Breast epithelium (tissue), 4 donors: ENCODE measurements at regions not wholly inside any gene's neighbourhood (a gene's known extent, or its start where the extent isn't known, plus 50 kb on each side); places are given as distances from the start of the nearest gene placed in this dataset.

Experiments
- DNase-seq, 2 donors: peaks; one replicate each; pipeline ENCODE4 v3.0.0-alpha.2; 2019; ENCODE audit warnings: low spot score in 2 of 2
- H3K27ac ChIP-seq, 2 donors: fragments of 200-600 bp; sonication (generic) in 1 of 2; one replicate each; pipeline ENCODE4 v1.5.1; 2016 to 2019; ENCODE audit warnings: mild to moderate bottlenecking in 1 of 2
- H3K27me3 ChIP-seq, 2 donors: fragments of 200-600 bp; sonication (generic) in 1 of 2; one replicate each; pipeline versions ENCODE4 v1.5.1 to v1.6.0; 2017 to 2019; ENCODE audit warnings: control low read depth in 1 of 2, mild to moderate bottlenecking in 1 of 2
- H3K36me3 ChIP-seq: fragments of 200-600 bp; one replicate; pipeline ENCODE4 v1.5.1; 2019
- H3K4me1 ChIP-seq, 2 donors: fragments of 200-600 bp; sonication (generic); one replicate each; pipeline ENCODE4 v1.5.1; 2016 to 2019; ENCODE audit warnings: control low read depth in 1 of 2
- H3K4me3 ChIP-seq, 3 donors: fragments of 200-600 bp; sonication (generic); 1 replicate in 2 of 3; 2 replicates in 1 of 3; pipeline ENCODE4 v1.5.1; 2016 to 2019; ENCODE audit warnings: mild to moderate bottlenecking in 3 of 3, moderate library complexity in 2 of 3
- H3K9me3 ChIP-seq, 2 donors: fragments of 200-600 bp; sonication (generic) in 1 of 2; one replicate each; pipeline ENCODE4 v1.5.1; 2016 to 2019; ENCODE audit warnings: control low read depth in 1 of 2
- CTCF ChIP-seq, 3 donors: fragments of 450-650 bp; IDR thresholded peaks; one replicate each; pipeline ENCODE4 v1.5.1; 2016 to 2017; ENCODE audit warnings: antibody characterized with exemption in 3 of 3, mild to moderate bottlenecking in 3 of 3, moderate library complexity in 3 of 3
- POLR2A ChIP-seq: fragments of 450-650 bp; IDR thresholded peaks from one replicate; pipeline ENCODE4 v1.6.1; 2016; ENCODE audit warnings: antibody characterized with exemption, mild to moderate bottlenecking, moderate library complexity
- POLR2AphosphoS5 ChIP-seq, 3 donors: sonication (generic); formaldehyde crosslinking; IDR thresholded peaks; one replicate each; pipeline ENCODE4 v1.6.1; 2017; ENCODE audit warnings: antibody characterized with exemption in 3 of 3
- intact Hi-C: fragments of 100-400 bp; cut with DNase I; formaldehyde crosslinking; loops from one replicate; pipeline ENCODE4 v1.15.1; 2023; ENCODE audit warnings: low total_unique reads

DNA sequence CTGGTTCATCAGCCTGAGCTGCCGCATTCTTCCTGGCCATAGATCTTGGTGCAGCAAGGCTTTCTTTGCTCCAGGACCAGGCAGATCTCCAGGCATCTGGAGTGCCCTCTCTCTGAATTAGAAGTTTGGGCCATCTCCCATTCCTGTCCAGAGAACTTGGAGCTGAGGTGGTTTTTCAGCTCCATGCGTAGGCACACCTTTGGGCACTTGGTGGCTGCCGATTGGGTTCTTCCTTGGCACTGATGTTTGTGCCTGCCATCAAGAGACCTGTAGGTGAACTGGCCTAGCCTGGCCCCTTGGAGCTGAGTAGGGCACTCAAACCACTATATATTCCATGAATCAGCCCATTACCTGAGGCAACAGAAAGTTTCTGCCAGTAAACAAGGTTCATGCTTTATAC lies 206.0 kb upstream of the PCDH17 start:
- peaks cover 0 to under 1% of the 10 kb centered on the region in 2 donors for H3K9me3 ChIP-seq
- intact Hi-C loops, result no loop called here
- DNase-seq, result no peak
- H3K27me3 ChIP-seq, result no peaks in the 10 kb centered on the region
- H3K4me3 ChIP-seq, result no peak overlapping the region
- TF ChIP-seq CTCF (IDR thresholded peaks at IDR 0.05) (no peak), POLR2AphosphoS5 (IDR thresholded peaks at IDR 0.05) (no peak), POLR2A (no peak)
- H3K36me3 ChIP-seq, result no peaks in the 10 kb centered on the region
- H3K4me1 ChIP-seq, result no peaks in the 10 kb centered on the region
- no peak overlapping the region for H3K27ac ChIP-seq

GRCh38 chr13:57437587-57437986 lies 194.0 kb upstream of the PCDH17 start:
- no peaks in the 10 kb centered on the region for H3K4me1 ChIP-seq
- peaks cover 0 to 6% of the 10 kb centered on the region in 2 donors for H3K9me3 ChIP-seq
- no peak overlapping the region for H3K27ac ChIP-seq
- intact Hi-C loops, result no loop called here
- no peak overlapping the region for H3K4me3 ChIP-seq
- no peak for DNase-seq
- H3K27me3 ChIP-seq, result no peaks in the 10 kb centered on the region
- no peak for TF ChIP-seq CTCF (IDR thresholded peaks at IDR 0.05)
- no peak for TF ChIP-seq POLR2A
- TF ChIP-seq POLR2AphosphoS5 (IDR thresholded peaks at IDR 0.05), result no peak
- H3K36me3 ChIP-seq, result no peaks in the 10 kb centered on the region

DNA sequence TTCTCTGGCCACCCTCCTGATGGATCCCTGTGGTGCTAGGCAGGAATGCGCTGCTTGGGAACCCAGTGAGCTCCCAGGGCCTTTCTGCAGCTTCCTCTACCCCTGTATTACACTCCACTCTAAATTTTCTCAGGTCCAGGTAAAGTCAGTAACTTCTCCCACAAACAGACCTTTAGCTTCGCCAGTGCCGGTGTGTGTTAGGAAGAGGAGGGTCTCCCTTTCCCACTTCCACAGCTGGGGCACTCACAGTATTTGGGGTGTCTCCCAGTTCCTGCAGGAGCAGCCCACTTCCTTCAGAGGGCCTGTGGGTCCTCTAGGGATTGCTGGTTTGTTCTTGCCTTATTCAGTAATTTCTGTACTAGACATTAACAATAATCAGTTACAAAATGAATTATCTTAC lies 193.5 kb upstream of the PCDH17 start:
- no peaks in the 10 kb centered on the region for H3K27me3 ChIP-seq
- no peak for TF ChIP-seq POLR2AphosphoS5 (IDR thresholded peaks at IDR 0.05)
- TF ChIP-seq CTCF (IDR thresholded peaks at IDR 0.05), result no peak

DNA sequence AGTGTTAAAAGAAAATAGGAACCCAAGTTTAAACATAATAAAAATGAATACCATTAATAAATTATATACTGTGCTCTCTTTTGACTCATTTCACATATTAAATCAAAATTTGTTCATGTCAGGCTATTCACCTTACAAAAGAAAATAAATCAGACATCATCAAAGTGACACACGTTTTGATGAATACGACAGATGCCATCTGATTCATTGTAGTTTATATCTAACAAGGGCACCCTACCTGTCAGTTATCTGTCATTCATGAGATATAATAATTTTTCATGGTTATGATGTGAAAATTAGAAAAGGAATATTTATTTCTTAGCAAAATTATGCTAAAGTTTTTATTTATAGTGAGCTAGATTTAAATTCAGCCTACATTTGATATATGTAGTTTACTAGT lies 188.1 kb upstream of the PCDH17 start:
- no peak for TF ChIP-seq CTCF (IDR thresholded peaks at IDR 0.05)
- TF ChIP-seq POLR2AphosphoS5 (IDR thresholded peaks at IDR 0.05), result no peak
- no peak for TF ChIP-seq POLR2A
- no peaks in the 10 kb centered on the region for H3K4me1 ChIP-seq
- H3K27ac ChIP-seq, result no peak overlapping the region
- no peaks in the 10 kb centered on the region for H3K36me3 ChIP-seq
- intact Hi-C loops, result no loop called here
- no peaks in the 10 kb centered on the region for H3K9me3 ChIP-seq
- H3K27me3 ChIP-seq, result no peaks in the 10 kb centered on the region
- no peak for DNase-seq
- no peak overlapping the region for H3K4me3 ChIP-seq

More for the DNA sequence above, 193.5 kb upstream of the PCDH17 start:
- DNase-seq, result no peak
- Histone ChIP-seq H3K36me3 (no peaks in the 10 kb centered on the region), H3K9me3 (peaks cover 0 to 2% of the 10 kb centered on the region in 2 donors), H3K4me3 (no peak overlapping the region), H3K4me1 (no peaks in the 10 kb centered on the region), H3K27ac (no peak overlapping the region)
- intact Hi-C loops, result no loop called here

GRCh38 chr13:57450356-57450755 lies 181.2 kb upstream of the PCDH17 start:
- intact Hi-C loops, result no loop called here
- no peak for TF ChIP-seq POLR2A
- Histone ChIP-seq H3K4me3 (no peak overlapping the region), H3K36me3 (no peaks in the 10 kb centered on the region), H3K4me1 (no peaks in the 10 kb centered on the region), H3K27ac (no peak overlapping the region), H3K27me3 (no peaks in the 10 kb centered on the region), H3K9me3 (no peaks in the 10 kb centered on the region)
- DNase-seq, result no peak

DNA sequence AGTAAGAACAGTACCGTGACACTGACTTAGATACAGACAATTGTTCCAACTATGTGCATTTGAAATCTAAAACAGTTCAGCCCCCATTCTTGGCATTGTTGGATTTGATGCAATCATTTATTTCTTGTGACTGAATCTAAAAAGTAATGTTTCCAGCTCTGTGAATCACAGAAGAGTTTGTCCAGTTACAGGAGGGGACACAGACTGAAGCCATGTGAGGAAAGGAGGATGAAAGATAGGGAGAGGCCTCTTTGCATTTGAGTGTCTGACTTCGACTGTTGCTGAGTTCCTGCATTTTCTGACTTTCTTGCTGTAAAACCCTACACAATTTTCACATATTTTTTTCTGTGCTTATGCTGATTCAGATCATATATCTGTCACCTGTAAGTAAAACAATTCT lies 179.3 kb upstream of the PCDH17 start:
- no peaks in the 10 kb centered on the region for H3K27me3 ChIP-seq
- DNase-seq, result no peak
- intact Hi-C loops, result no loop called here
- H3K27ac ChIP-seq, result no peak overlapping the region
- H3K4me3 ChIP-seq, result no peak overlapping the region
- TF ChIP-seq CTCF (IDR thresholded peaks at IDR 0.05) (no peak), POLR2AphosphoS5 (IDR thresholded peaks at IDR 0.05) (no peak), POLR2A (no peak)
- H3K9me3 ChIP-seq, result no peaks in the 10 kb centered on the region
- H3K36me3 ChIP-seq, result no peaks in the 10 kb centered on the region
- H3K4me1 ChIP-seq, result no peaks in the 10 kb centered on the region
